ENCODE measurements at regions not wholly inside any gene's neighbourhood (a gene's known extent, or its start where the extent isn't known, plus 50 kb on each side); places are given as distances from the start of the nearest gene placed in this dataset.

DNA sequence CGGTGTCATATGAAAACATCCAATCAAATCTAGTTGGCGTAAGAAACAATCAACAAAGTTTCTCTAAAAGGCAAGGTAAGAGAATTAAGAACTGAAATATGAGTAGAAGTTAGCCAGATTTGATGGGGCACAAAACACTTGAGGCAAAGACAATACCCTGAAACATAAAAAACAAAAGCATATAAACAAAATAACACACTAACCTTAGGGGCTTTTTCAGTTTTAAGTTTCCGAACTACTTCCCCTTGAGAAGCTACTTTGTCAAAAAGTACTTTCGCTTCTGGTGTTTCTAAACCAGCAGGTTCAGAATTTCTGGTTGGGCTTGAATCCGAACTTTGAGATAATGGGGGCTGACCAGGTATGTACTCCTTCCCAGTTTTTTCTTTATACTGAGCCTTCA, 57.9 kb downstream of the EPRS1 start:
- TF ChIP-seq, protein P1, sequence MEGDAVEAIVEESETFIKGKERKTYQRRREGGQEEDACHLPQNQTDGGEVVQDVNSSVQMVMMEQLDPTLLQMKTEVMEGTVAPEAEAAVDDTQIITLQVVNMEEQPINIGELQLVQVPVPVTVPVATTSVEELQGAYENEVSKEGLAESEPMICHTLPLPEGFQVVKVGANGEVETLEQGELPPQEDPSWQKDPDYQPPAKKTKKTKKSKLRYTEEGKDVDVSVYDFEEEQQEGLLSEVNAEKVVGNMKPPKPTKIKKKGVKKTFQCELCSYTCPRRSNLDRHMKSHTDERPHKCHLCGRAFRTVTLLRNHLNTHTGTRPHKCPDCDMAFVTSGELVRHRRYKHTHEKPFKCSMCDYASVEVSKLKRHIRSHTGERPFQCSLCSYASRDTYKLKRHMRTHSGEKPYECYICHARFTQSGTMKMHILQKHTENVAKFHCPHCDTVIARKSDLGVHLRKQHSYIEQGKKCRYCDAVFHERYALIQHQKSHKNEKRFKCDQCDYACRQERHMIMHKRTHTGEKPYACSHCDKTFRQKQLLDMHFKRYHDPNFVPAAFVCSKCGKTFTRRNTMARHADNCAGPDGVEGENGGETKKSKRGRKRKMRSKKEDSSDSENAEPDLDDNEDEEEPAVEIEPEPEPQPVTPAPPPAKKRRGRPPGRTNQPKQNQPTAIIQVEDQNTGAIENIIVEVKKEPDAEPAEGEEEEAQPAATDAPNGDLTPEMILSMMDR (IDR thresholded peaks at IDR 0.05; ENCODE audit: low read depth, low read length) = no peak
- no peak overlapping the region for H3K4me3 ChIP-seq (replicated peaks in 1 of 2; ENCODE audit: low read depth in 2 of 2, low read length in 2 of 2)
- no peak for DNase-seq (ENCODE audit: low read depth in 2 of 2)

DNA sequence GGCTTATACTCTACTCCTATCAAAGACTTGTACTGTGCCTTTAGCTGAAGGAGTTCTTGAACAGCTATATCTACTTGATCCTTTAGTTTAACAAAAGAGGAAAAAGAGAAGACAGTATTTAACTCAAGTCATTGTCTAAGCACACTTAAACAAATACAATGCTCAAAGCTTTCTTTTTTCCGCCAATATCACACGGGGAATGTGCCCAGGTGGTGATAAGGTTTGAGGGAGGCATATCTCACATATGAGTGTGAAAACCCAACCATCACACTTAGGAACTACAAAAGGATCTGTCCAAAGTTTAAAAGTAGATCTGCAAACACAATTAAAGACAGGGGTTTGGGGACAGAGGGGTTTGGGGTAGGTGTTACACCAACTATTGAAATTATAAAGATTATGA, 59.0 kb upstream of the SLC30A10 start:
- DNase-seq (ENCODE audit: low read depth in 2 of 2) = no peak
- TF ChIP-seq, protein P1 (IDR thresholded peaks at IDR 0.05; ENCODE audit: low read depth, low read length) = no peak
- no peak overlapping the region for H3K4me3 ChIP-seq (replicated peaks in 1 of 2; ENCODE audit: low read depth in 2 of 2, low read length in 2 of 2)

DNA sequence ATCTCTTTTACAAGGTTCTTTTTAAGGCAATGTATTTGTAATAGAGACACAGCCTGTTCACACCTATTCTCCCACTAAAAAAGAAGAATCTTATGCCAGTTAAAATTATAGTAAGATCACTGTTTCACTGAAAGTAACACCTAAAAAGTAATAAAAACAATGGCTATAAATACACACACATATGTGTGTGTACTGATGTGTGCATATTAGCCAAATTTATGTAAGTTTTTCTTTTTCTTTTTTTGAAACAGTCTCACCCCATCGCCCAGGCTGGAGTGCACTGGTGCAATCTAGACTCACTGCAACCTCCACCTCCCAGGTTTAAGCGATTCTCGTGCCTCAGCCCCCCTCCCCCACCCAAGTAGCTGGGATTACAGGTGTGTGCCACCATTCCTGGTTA, 56.8 kb upstream of the SLC30A10 start:
- no peak for DNase-seq (ENCODE audit: low read depth in 2 of 2)
- TF ChIP-seq, protein P1 (IDR thresholded peaks at IDR 0.05; ENCODE audit: low read depth, low read length) = no peak
- H3K4me3 ChIP-seq (replicated peaks in 1 of 2; ENCODE audit: low read depth in 2 of 2, low read length in 2 of 2) = no peak overlapping the region
